Lower leg skin (tissue), 4 donors: ENCODE measurements at regions not wholly inside any gene's neighbourhood (a gene's known extent, or its start where the extent isn't known, plus 50 kb on each side); places are given as distances from the start of the nearest gene placed in this dataset.

Experiments used
- DNase-seq, 2 donors: peaks; one replicate each; pipeline ENCODE4 v3.0.0-alpha.2; 2019; ENCODE audit warnings: low spot score in 2 of 2
- H3K4me3 ChIP-seq: fragments of 200-600 bp; sonication (generic); 2 replicates; pipeline ENCODE4 v1.5.1; 2017; ENCODE audit warnings: mild to moderate bottlenecking, low read depth; ENCODE audit not compliant: poor library complexity, severe bottlenecking
- CTCF ChIP-seq, 3 donors: fragments of 450-650 bp; IDR thresholded peaks; one replicate each; pipeline ENCODE4 v1.5.1; 2016; ENCODE audit warnings: antibody characterized with exemption in 3 of 3, mild to moderate bottlenecking in 3 of 3, moderate library complexity in 2 of 3
- POLR2A ChIP-seq, 2 donors: fragments of 450-650 bp; IDR thresholded peaks; one replicate each; pipeline ENCODE4 v1.6.1; 2016 to 2017; ENCODE audit warnings: antibody characterized with exemption in 2 of 2, mild to moderate bottlenecking in 1 of 2, moderate library complexity in 1 of 2
- WGBS, 2 donors: methylation state at CpG; one replicate each; pipeline ENCODE4 v1.1.5; 2018; 5-methylcytosine and 5-hydroxymethylcytosine counted together
- intact Hi-C: fragments of 100-400 bp; cut with DNase I; formaldehyde crosslinking; loops from one replicate; pipeline ENCODE4 v1.15.0; 2023; ENCODE audit warnings: low total_unique reads

GRCh38 chr10:4059471-4060138 lies 274.6 kb upstream of the KLF6 start:
- intact Hi-C loops: no loop called here
- TF ChIP-seq POLR2A (IDR thresholded peaks at IDR 0.05) (no peak), CTCF (IDR thresholded peaks at IDR 0.05) (no peak)

GRCh38 chr10:4058514-4059029 lies 273.6 kb upstream of the KLF6 start:
- H3K4me3 ChIP-seq: no peak overlapping the region
- intact Hi-C loops: no loop called here
- DNase-seq: peak in 1 of 2 donors; percentile 18
- TF ChIP-seq CTCF (IDR thresholded peaks at IDR 0.05) (no peak), POLR2A (IDR thresholded peaks at IDR 0.05) (no peak)
- WGBS, 2 donors: 71 to 73% methylated on average over 10 of the region's 10 CpGs

More at GRCh38 chr10:4059471-4060138, 274.6 kb upstream of the KLF6 start:
- no peak overlapping the region for H3K4me3 ChIP-seq
- DNase-seq: peak in 1 of 2 donors; percentile 14
- 75 to 77% methylated on average over 11 of the region's 11 CpGs for WGBS, 2 donors

- intact Hi-C loops: no loop called here
- no peak overlapping the region for H3K4me3 ChIP-seq
- peak in 1 of 2 donors; percentile 12 for DNase-seq
- TF ChIP-seq CTCF (IDR thresholded peaks at IDR 0.05): no peak
- no peak for TF ChIP-seq POLR2A (IDR thresholded peaks at IDR 0.05)
- 85 to 89% methylated on average over 6 of the region's 6 CpGs for WGBS, 2 donors
Measured at GRCh38 chr10:4057725-4058513, 272.9 kb upstream of the KLF6 start.

GRCh38 chr10:4057021-4057420 lies 272.0 kb upstream of the KLF6 start:
- intact Hi-C loops: no loop called here
- TF ChIP-seq POLR2A (IDR thresholded peaks at IDR 0.05): no peak
- TF ChIP-seq CTCF (IDR thresholded peaks at IDR 0.05): no peak
- peak in 1 of 2 donors; percentile 12 for DNase-seq
- 91 to 93% methylated on average over 6 of the region's 6 CpGs for WGBS, 2 donors
- no peak overlapping the region for H3K4me3 ChIP-seq

GRCh38 chr10:4054656-4055435 lies 269.8 kb upstream of the KLF6 start:
- no peak overlapping the region for H3K4me3 ChIP-seq
- peak in 1 of 2 donors; percentile 9 for DNase-seq
- intact Hi-C loops: no loop called here
- no peak for TF ChIP-seq POLR2A (IDR thresholded peaks at IDR 0.05)
- TF ChIP-seq CTCF (IDR thresholded peaks at IDR 0.05): no peak
- 92 to 95% methylated on average over 6 of the region's 6 CpGs for WGBS, 2 donors
